ENCODE measurements at regions not wholly inside any gene's neighbourhood (a gene's known extent, or its start where the extent isn't known, plus 50 kb on each side); places are given as distances from the start of the nearest gene placed in this dataset.

DNA sequence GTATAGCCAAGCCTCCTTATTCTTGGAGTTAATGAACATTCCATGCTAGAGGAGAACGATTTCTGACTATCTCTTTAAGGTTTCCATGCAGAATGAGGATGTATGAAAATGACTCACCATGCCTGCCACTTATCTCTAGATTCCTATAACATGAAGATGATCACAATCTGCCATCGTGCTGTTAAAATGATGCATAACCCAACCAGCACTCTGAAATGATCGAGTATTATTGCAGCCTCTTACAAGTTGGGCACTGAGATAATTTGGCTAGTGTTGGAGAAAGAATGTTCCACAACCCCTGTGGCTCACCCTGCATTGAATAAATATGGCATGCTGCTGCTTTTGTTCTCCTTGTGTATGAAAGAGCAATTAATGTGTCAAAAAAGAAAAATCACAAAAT, 1143.6 kb upstream of the WWC1 start:
- no peak for TF ChIP-seq YY1 (IDR thresholded peaks at IDR 0.05)
- no peak for TF ChIP-seq JUND (IDR thresholded peaks at IDR 0.05)
- TF ChIP-seq, protein P1, sequence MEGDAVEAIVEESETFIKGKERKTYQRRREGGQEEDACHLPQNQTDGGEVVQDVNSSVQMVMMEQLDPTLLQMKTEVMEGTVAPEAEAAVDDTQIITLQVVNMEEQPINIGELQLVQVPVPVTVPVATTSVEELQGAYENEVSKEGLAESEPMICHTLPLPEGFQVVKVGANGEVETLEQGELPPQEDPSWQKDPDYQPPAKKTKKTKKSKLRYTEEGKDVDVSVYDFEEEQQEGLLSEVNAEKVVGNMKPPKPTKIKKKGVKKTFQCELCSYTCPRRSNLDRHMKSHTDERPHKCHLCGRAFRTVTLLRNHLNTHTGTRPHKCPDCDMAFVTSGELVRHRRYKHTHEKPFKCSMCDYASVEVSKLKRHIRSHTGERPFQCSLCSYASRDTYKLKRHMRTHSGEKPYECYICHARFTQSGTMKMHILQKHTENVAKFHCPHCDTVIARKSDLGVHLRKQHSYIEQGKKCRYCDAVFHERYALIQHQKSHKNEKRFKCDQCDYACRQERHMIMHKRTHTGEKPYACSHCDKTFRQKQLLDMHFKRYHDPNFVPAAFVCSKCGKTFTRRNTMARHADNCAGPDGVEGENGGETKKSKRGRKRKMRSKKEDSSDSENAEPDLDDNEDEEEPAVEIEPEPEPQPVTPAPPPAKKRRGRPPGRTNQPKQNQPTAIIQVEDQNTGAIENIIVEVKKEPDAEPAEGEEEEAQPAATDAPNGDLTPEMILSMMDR (IDR thresholded peaks at IDR 0.05; ENCODE audit: low read depth, low read length, missing input control), result no peak
- TF ChIP-seq GABPA (IDR thresholded peaks at IDR 0.05 in 1 of 2, conservative IDR thresholded peaks at IDR 0.05 in 1 of 2), result no peak
- TF ChIP-seq, protein P2, sequence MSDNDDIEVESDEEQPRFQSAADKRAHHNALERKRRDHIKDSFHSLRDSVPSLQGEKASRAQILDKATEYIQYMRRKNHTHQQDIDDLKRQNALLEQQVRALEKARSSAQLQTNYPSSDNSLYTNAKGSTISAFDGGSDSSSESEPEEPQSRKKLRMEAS (IDR thresholded peaks at IDR 0.05), result no peak
- TF ChIP-seq, protein P3, sequence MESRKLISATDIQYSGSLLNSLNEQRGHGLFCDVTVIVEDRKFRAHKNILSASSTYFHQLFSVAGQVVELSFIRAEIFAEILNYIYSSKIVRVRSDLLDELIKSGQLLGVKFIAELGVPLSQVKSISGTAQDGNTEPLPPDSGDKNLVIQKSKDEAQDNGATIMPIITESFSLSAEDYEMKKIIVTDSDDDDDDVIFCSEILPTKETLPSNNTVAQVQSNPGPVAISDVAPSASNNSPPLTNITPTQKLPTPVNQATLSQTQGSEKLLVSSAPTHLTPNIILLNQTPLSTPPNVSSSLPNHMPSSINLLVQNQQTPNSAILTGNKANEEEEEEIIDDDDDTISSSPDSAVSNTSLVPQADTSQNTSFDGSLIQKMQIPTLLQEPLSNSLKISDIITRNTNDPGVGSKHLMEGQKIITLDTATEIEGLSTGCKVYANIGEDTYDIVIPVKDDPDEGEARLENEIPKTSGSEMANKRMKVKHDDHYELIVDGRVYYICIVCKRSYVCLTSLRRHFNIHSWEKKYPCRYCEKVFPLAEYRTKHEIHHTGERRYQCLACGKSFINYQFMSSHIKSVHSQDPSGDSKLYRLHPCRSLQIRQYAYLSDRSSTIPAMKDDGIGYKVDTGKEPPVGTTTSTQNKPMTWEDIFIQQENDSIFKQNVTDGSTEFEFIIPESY (IDR thresholded peaks at IDR 0.05), result no peak
- TF ChIP-seq, protein P4, sequence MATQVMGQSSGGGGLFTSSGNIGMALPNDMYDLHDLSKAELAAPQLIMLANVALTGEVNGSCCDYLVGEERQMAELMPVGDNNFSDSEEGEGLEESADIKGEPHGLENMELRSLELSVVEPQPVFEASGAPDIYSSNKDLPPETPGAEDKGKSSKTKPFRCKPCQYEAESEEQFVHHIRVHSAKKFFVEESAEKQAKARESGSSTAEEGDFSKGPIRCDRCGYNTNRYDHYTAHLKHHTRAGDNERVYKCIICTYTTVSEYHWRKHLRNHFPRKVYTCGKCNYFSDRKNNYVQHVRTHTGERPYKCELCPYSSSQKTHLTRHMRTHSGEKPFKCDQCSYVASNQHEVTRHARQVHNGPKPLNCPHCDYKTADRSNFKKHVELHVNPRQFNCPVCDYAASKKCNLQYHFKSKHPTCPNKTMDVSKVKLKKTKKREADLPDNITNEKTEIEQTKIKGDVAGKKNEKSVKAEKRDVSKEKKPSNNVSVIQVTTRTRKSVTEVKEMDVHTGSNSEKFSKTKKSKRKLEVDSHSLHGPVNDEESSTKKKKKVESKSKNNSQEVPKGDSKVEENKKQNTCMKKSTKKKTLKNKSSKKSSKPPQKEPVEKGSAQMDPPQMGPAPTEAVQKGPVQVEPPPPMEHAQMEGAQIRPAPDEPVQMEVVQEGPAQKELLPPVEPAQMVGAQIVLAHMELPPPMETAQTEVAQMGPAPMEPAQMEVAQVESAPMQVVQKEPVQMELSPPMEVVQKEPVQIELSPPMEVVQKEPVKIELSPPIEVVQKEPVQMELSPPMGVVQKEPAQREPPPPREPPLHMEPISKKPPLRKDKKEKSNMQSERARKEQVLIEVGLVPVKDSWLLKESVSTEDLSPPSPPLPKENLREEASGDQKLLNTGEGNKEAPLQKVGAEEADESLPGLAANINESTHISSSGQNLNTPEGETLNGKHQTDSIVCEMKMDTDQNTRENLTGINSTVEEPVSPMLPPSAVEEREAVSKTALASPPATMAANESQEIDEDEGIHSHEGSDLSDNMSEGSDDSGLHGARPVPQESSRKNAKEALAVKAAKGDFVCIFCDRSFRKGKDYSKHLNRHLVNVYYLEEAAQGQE (IDR thresholded peaks at IDR 0.05), result no peak
- TF ChIP-seq, protein P5, sequence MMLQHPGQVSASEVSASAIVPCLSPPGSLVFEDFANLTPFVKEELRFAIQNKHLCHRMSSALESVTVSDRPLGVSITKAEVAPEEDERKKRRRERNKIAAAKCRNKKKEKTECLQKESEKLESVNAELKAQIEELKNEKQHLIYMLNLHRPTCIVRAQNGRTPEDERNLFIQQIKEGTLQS (IDR thresholded peaks at IDR 0.05), result no peak
- no peak for TF ChIP-seq SP1 (IDR thresholded peaks at IDR 0.05)
- TF ChIP-seq NR2F2 (IDR thresholded peaks at IDR 0.05), result no peak
- TF ChIP-seq HNF4A (conservative IDR thresholded peaks at IDR 0.05), result no peak
- TF ChIP-seq TAF1 (conservative IDR thresholded peaks at IDR 0.05), result no peak
- no peak for TF ChIP-seq FOXA2 (IDR thresholded peaks at IDR 0.05)

Measured in liver (tissue), 3 donors.